Natural killer cell treated with Interleukin-12 subunit alpha and Interleukin-12 subunit beta and Interleukin-15 and Interleukin-18, amount 100 ng/mL, for 72 hours (primary cell): ENCODE measurements at regions not wholly inside any gene's neighbourhood (a gene's known extent, or its start where the extent isn't known, plus 50 kb on each side); places are given as distances from the start of the nearest gene placed in this dataset.
A peak's percentile ranks its signal among the peaks of the same experiment; 100 is the strongest.

Source experiments
- ATAC-seq, 2 donors: fragments of 150-1000 bp; cut with Tn5 transposase in 1 of 2; sonication (Bioruptor Pico), chemical (Tn5 transposase) in 1 of 2; 2 replicates each; pipeline ENCODE4 v1.10.0; 2021
- DNase-seq: peaks from one replicate; pipeline ENCODE4 v3.0.0; 2022; ENCODE audit warnings: low spot score
- H3K27ac Mint-ChIP-seq, 2 donors: 1 replicate in 1 of 2; 2 replicates in 1 of 2; pipeline ENCODE4 v1.8.0; 2022; ENCODE audit warnings: mixed read lengths in 2 of 2, mild to moderate bottlenecking in 1 of 2, moderate library complexity in 1 of 2
- H3K27me3 Mint-ChIP-seq, 2 donors: 1 replicate in 1 of 2; 2 replicates in 1 of 2; pipeline ENCODE4 v1.8.0; 2022; ENCODE audit warnings: mixed read lengths in 2 of 2
- H3K36me3 Mint-ChIP-seq: one replicate; pipeline ENCODE4 v1.8.0; 2022; ENCODE audit warnings: mixed read lengths
- H3K4me1 Mint-ChIP-seq, 2 donors: 1 replicate in 1 of 2; 2 replicates in 1 of 2; pipeline ENCODE4 v1.8.0; 2022; ENCODE audit warnings: low read depth in 2 of 2, mixed read lengths in 2 of 2, mild to moderate bottlenecking in 1 of 2
- H3K4me3 Mint-ChIP-seq: one replicate; pipeline ENCODE4 v1.8.0; 2022; ENCODE audit warnings: mixed read lengths
- H3K9me3 Mint-ChIP-seq: 2 replicates; pipeline ENCODE4 v1.8.0; 2022; ENCODE audit warnings: mixed read lengths

DNA sequence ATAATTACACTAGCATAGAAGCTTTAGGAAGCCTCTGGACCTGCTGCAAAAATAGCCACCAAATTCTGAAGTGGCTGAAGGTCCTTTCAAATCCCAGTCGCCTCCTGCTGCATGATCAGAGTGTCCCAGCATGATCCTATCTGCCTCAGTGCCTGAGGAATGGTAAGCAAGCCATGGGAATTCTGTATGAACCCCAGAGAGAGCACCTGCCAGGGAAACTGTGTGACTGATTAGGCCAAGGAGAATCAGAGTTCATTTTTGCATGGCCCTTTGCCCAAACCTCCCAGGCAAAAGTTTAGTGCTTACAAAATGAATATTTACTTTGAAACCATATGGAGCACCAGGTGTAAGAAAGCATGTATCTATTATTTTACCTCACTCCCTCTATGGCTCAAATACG, 221.4 kb downstream of the ARL4C start:
- Mint-ChIP-seq H3K9me3 (peaks cover 9% of the 10 kb centered on the region), H3K4me1 (peaks cover 70 to 78% of the 10 kb centered on the region in 2 donors), H3K36me3 (peaks cover 13% of the 10 kb centered on the region), H3K4me3 (no peak overlapping the region), H3K27me3 (no peaks in the 10 kb centered on the region), H3K27ac (peak overlapping the region; percentile 80 to 83)
- ATAC-seq (no peak), DNase-seq (no peak)

DNA sequence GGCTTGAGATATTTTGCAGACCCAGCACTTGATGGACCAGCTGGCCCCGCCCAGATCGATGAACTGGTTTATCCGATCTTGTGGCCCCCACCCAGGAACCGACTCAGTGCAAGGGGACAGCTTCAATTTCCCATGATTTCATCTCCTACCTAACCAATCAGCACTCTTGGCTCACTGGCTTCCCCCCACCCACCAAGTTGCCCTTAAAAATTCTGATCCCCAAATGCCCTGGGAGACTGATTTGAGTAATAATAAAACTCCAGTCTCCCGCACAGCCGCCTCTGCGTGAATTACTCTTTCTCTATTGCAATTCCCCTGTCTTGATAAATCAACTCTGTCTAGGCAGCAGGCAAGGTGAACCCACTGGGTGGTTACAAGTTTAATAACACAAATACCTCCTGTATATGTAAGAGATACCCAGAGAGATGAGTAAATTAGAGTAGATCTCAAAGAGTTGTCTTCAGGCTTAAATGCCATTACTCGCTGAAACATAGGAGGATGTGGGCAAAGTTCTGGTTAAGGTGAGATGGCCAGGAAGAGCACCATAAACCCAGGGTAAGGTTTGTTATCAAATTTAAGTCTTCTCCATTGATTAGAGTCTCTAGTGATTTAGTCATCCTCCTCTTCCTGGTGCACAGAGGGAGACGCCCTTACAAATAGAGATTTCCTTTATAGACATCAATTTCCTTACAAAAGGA, 222.8 kb downstream of the ARL4C start:
- ATAC-seq: peak in 1 of 2 donors; percentile 47
- H3K27ac Mint-ChIP-seq: peak overlapping the region; percentile 80 to 83
- peaks cover 68 to 77% of the 10 kb centered on the region in 2 donors for H3K4me1 Mint-ChIP-seq
- peak overlapping the region; percentile 75 for H3K4me3 Mint-ChIP-seq
- peak; percentile 64 for DNase-seq
- H3K36me3 Mint-ChIP-seq: peaks cover 8% of the 10 kb centered on the region
- H3K9me3 Mint-ChIP-seq: peaks cover 4% of the 10 kb centered on the region
- no peaks in the 10 kb centered on the region for H3K27me3 Mint-ChIP-seq

DNA sequence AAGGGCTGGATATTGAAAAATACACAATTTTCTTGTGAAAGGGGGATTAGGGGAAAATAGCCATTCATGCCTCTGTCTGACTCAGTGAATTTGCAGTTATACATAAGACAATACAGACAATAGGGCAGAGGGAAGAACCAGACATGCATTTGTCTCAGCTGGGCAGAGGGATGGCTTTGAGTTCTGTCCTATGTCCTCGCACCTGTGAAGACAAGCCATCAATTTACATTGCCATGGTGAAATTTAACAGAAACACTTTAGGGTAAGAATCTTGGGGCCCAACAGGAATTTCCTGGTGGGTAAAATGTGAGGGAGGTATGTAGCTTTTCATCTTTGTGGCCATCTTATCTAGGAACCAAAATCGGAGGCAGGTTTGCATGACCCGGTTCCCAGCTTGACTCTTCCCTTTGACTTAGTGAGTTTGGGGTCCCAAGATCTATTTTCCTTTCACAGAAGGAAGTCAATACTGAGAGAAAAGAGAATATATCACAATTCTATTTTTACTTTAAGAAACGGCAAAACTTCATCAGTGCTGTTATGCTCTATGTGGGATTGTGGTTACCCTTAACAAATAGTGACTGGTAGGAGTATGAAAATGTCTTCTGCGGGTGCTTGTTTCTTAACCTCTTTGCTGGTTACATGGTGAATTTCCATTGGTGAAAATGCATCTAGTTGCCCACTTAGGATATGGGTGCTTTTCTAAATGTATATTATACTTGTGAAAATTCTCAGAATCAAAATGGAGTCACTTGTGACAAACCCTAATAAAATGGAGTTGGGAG, 221.8 kb downstream of the SPP2 start:
- H3K36me3 Mint-ChIP-seq: peaks cover 7% of the 10 kb centered on the region
- no peak for DNase-seq
- H3K9me3 Mint-ChIP-seq: peaks cover 4% of the 10 kb centered on the region
- peaks cover 58 to 66% of the 10 kb centered on the region in 2 donors for H3K4me1 Mint-ChIP-seq
- peak; percentile 80 to 81 for ATAC-seq
- H3K4me3 Mint-ChIP-seq: peak overlapping the region; percentile 69
- peak overlapping the region; percentile 80 to 83 for H3K27ac Mint-ChIP-seq
- no peaks in the 10 kb centered on the region for H3K27me3 Mint-ChIP-seq

DNA sequence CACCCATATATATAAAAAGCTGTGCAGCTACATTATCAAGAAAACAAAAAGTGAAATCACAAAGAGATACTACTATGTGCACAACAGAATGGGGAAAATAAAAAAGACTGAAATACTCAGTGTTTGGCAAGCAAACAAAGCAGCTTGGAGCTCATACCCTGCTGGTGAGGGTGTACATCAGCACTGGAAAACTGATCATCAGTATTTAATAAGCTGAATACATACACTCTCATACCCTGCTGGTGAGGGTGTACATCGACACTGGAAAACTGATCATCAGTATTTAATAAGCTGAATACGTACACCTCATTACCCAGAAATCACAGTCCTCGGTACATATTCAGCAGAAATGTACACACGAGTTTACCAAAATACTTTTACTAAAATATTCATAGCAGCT, 220.8 kb downstream of the SPP2 start:
- no peaks in the 10 kb centered on the region for H3K27me3 Mint-ChIP-seq
- peak overlapping the region; percentile 80 to 83 for H3K27ac Mint-ChIP-seq
- peaks cover 4% of the 10 kb centered on the region for H3K9me3 Mint-ChIP-seq
- H3K36me3 Mint-ChIP-seq: peaks cover 7% of the 10 kb centered on the region
- peaks cover 59 to 64% of the 10 kb centered on the region in 2 donors for H3K4me1 Mint-ChIP-seq
- DNase-seq (no peak), ATAC-seq (no peak)
- peak overlapping the region; percentile 69 for H3K4me3 Mint-ChIP-seq

DNA sequence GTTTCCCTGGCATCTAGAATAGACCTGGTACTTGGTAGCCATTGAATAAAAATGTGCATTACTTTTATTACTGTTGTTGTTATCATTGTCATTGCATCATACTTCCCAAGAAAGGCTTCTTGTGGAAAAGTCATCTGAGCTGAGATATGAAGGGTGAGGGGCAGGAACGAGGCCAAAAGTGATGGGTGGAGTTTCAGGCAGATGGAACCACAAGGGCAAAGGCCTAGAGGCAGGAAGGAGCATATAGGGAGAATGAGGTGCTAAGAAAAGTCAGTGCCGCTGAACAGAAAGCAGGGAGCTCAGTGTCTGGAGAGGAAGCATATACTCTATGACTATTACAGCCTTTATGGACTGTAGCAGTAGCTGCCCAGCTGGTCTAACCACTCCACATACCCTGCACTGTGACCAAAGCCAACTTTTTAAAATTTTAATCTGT, 219.3 kb downstream of the SPP2 start:
- H3K27me3 Mint-ChIP-seq: no peaks in the 10 kb centered on the region
- no peak overlapping the region for H3K4me3 Mint-ChIP-seq
- H3K9me3 Mint-ChIP-seq: peaks cover 4% of the 10 kb centered on the region
- peaks cover 52 to 58% of the 10 kb centered on the region in 2 donors for H3K4me1 Mint-ChIP-seq
- peaks cover 7% of the 10 kb centered on the region for H3K36me3 Mint-ChIP-seq
- no peak for DNase-seq
- no peak for ATAC-seq
- H3K27ac Mint-ChIP-seq: peak overlapping the region; percentile 80 to 83

DNA sequence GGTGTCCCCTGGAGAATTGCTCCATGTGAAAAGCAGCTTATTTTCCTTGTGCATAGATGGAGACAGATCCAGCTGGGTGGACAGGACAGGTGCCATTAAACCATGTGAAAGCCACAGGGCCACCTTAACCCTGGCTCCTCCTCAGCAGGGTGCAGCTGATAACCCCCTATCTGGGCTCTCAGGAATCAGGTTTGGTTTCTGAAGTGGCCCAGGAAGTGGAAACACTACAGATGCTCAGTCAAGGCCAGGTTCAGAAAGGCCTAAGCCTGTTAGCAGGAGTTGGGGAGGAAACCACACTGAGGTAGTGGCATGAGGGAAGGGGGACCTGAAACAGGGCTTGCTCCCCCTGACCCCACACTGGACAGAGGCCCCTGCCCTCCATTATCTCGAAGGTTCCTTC, 217.0 kb downstream of the SPP2 start:
- H3K4me1 Mint-ChIP-seq: peaks cover 32 to 36% of the 10 kb centered on the region in 2 donors
- H3K27ac Mint-ChIP-seq: peak overlapping the region in 1 of 2 donors; percentile 51
- DNase-seq (no peak), ATAC-seq (no peak)
- H3K9me3 Mint-ChIP-seq: no peaks in the 10 kb centered on the region
- no peak overlapping the region for H3K4me3 Mint-ChIP-seq
- no peaks in the 10 kb centered on the region for H3K27me3 Mint-ChIP-seq
- H3K36me3 Mint-ChIP-seq: no peaks in the 10 kb centered on the region

DNA sequence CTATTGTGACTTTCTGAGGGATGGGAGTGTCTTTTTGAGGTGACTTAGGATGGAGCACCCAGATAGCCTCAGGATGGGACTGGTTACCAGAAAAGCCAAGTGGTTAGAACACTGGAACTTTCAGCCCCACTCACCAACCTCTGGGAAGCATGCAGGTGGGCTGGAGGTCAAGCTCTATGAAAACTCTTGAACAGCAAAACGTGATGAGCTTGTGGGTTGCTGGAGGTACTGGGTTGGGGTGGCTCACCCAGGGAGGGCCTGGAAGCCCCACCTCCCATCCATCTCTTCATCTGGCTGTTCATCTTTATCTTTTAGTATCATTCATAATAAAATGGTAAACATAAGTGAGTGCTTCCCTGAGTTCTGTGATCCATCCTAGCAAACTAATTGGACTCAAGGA, 216.4 kb downstream of the SPP2 start:
- ATAC-seq: no peak
- Mint-ChIP-seq H3K4me3 (no peak overlapping the region), H3K27ac (peak overlapping the region in 1 of 2 donors; percentile 51), H3K9me3 (no peaks in the 10 kb centered on the region), H3K36me3 (no peaks in the 10 kb centered on the region), H3K4me1 (peaks cover 26 to 35% of the 10 kb centered on the region in 2 donors), H3K27me3 (no peaks in the 10 kb centered on the region)
- DNase-seq: no peak

DNA sequence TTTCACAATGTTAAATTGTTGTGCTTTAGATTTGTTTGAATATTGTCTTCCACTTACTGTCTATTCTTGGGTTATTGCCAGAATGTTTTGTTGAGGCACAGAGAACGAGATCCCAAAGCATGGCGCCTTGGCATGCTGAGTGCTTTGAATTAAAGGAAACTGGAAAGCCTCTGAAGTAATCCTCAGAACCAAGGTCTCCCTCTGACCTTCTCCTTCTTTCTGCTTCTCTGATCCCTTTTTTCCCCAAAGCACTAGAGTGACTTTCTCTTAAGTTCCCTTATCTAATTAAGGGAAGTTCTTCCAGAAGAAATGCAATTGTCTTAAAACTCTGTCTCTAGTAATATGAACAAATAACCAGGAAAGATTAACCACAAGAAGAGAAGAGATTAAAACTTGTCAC, 214.7 kb downstream of the SPP2 start:
- Mint-ChIP-seq H3K4me1 (peaks cover 16 to 26% of the 10 kb centered on the region in 2 donors), H3K27ac (peak overlapping the region in 1 of 2 donors; percentile 62), H3K9me3 (no peaks in the 10 kb centered on the region)

DNA sequence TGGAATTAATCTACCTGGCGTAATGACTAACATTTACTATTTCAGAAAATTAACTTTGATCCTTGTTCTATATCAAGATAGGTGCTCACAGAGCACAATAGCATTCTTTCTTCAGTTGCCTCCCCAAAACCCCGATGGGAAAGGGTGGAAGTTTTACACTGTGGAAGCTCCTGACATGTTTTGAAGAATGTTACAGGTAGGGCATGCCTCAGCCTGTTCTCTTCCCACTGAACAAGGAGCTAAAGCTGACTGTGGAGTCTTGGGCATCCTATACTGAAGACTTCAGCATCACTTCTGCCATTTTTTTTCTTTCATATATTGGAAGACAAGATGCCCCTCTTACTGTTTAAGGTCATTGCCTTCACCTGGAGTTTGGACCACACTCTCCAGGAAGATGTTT, 211.2 kb downstream of the SPP2 start:
- H3K4me3 Mint-ChIP-seq: no peak overlapping the region
- no peaks in the 10 kb centered on the region for H3K9me3 Mint-ChIP-seq
- peaks cover 10 to 13% of the 10 kb centered on the region in 2 donors for H3K4me1 Mint-ChIP-seq
- no peaks in the 10 kb centered on the region for H3K36me3 Mint-ChIP-seq
- H3K27me3 Mint-ChIP-seq: no peaks in the 10 kb centered on the region
- H3K27ac Mint-ChIP-seq: no peak overlapping the region
- DNase-seq (no peak), ATAC-seq (no peak)

More for the DNA sequence above, 214.7 kb downstream of the SPP2 start:
- Mint-ChIP-seq H3K4me3 (no peak overlapping the region), H3K27me3 (no peaks in the 10 kb centered on the region), H3K36me3 (no peaks in the 10 kb centered on the region)
- ATAC-seq: no peak
- no peak for DNase-seq

DNA sequence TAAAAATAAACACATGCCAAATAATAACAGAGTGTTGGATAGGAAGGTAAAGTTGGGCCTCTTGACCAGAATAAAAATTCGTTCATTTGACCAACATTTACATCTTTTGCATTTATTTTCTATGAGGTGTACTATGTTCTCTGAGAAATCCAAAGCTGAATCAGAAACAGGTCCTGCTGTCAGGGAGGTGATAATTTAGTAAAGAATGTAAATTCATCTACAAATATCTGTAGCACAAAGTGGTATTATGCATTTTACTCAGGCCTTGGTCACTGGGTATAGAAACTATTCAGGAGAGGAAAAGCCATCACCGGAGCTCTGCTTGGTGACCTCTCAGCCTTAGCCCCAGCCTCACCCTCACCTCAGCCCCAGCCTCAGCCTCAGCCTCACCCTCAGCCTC, 208.9 kb downstream of the SPP2 start:
- no peak overlapping the region for H3K4me3 Mint-ChIP-seq
- H3K9me3 Mint-ChIP-seq: no peaks in the 10 kb centered on the region
- no peaks in the 10 kb centered on the region for H3K27me3 Mint-ChIP-seq
- ATAC-seq: no peak
- peaks cover 13 to 17% of the 10 kb centered on the region in 2 donors for H3K4me1 Mint-ChIP-seq
- H3K36me3 Mint-ChIP-seq: no peaks in the 10 kb centered on the region
- no peak for DNase-seq
- H3K27ac Mint-ChIP-seq: peak overlapping the region in 1 of 2 donors; percentile 59

DNA sequence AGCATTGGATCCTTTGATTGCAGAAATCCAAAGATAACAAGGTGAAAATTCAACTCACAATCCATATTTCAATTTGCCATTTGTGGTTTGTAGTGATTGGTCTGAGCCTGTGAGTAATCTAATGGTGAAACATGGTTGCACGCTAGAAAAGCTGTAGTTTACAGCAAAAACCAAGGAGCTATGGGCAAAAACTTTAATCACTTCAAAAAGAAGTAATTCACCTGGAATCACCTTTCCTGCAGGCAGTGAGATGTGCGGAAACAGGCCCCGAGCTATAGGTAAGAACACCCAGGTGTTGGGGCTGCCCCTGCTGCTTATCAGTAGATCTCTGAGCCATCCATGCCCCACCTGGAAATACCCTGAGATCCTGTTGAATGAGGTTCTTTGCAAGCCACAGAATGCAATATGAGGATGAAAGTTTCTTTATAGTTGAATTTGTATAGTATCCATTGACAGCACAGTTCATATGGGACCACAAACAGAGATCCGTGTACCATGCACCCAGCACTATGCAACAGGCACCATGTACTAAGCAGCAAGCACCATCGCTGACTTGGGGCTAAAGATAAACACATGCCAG, 208.2 kb downstream of the SPP2 start:
- Mint-ChIP-seq H3K4me1 (peaks cover 13 to 17% of the 10 kb centered on the region in 2 donors), H3K4me3 (no peak overlapping the region), H3K27ac (no peak overlapping the region), H3K36me3 (no peaks in the 10 kb centered on the region), H3K27me3 (no peaks in the 10 kb centered on the region), H3K9me3 (no peaks in the 10 kb centered on the region)
- ATAC-seq (no peak), DNase-seq (no peak)

DNA sequence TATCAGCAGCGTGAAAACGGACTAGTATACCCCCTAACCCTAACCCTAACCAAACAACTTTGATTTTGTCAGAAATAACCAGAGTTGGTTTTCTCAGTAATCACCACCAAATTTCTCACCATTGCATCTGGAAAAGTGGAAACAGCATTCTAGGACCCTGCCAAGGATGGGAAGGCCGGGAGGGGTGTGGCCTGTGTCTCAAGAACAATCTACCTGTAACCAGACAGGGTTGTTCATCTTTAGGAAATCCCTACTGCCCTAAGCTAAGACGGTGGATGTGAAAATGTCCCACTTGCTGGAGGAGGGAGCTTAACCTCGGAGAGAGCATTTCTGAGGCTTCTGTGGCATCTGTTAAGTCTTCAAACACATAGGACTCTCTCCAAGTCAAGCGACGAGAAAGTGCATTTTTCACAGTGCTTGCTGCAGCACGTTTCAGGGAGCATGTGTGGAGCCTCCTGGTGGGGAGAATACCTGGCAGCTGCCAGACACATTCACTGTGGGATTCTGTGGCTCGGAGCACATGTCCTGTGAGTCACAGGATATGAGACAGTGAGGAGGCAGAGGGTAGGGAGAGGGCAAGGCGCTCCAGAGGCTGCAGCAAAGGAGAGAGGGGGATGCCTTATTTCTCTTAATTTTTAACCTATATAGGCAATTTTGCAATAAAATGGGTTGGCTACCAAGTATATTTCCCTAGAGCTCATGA, 207.5 kb downstream of the SPP2 start:
- Mint-ChIP-seq H3K27ac (no peak overlapping the region), H3K36me3 (no peaks in the 10 kb centered on the region), H3K9me3 (no peaks in the 10 kb centered on the region), H3K4me3 (no peak overlapping the region), H3K27me3 (no peaks in the 10 kb centered on the region), H3K4me1 (peaks cover 13 to 17% of the 10 kb centered on the region in 2 donors)
- no peak for ATAC-seq
- DNase-seq: no peak

DNA sequence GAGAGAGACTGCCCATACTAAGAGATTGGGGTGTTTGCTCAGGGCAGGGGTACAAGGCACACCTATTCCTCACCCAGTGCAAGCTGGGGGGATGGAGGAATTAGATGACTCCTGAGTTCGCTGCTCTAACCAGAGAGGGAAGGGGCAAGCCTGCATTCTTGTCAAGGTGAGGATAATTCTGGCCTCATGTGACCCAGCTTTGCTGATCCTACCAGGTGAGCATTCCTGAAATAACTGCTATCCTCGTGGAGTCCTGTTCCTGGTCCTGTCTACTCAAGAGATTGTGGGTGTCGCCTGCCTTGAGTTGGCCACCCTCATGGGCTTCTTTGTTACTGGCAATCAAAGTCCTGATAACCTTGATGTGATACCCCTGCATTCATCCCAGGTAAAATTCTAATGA, 206.0 kb downstream of the SPP2 start:
- ATAC-seq (no peak), DNase-seq (no peak)
- Mint-ChIP-seq H3K4me3 (no peak overlapping the region), H3K27ac (no peak overlapping the region), H3K27me3 (peaks cover 0 to 2% of the 10 kb centered on the region in 2 donors), H3K36me3 (no peaks in the 10 kb centered on the region), H3K4me1 (peaks cover 12 to 13% of the 10 kb centered on the region in 2 donors), H3K9me3 (no peaks in the 10 kb centered on the region)
